Lower lobe of right lung (tissue), 2 donors: ENCODE measurements at regions not wholly inside any gene's neighbourhood (a gene's known extent, or its start where the extent isn't known, plus 50 kb on each side); places are given as distances from the start of the nearest gene placed in this dataset.

Experiments
- ATAC-seq, 2 donors: fragments of 200-7000 bp; cut with Tn5 transposase; one replicate each; pipeline ENCODE4 v1.9.1; 2020 to 2022; ENCODE audit warnings: mild to moderate bottlenecking in 2 of 2, moderate library complexity in 2 of 2
- DNase-seq: peaks from one replicate; pipeline ENCODE4 v3.0.0-alpha.2; 2020
- H3K27ac ChIP-seq: fragments of 200-600 bp; one replicate; pipeline ENCODE4 v1.8.0; 2022
- H3K27me3 ChIP-seq: fragments of 200-600 bp; one replicate; pipeline ENCODE4 v1.8.0; 2022; ENCODE audit warnings: low read depth
- H3K36me3 ChIP-seq: fragments of 200-600 bp; one replicate; pipeline ENCODE4 v1.8.0; 2022; ENCODE audit warnings: mild to moderate bottlenecking
- H3K4me1 ChIP-seq: fragments of 200-600 bp; one replicate; pipeline ENCODE4 v1.8.0; 2022
- H3K4me3 ChIP-seq: fragments of 200-600 bp; one replicate; pipeline ENCODE4 v1.8.0; 2022; ENCODE audit warnings: mild to moderate bottlenecking
- H3K9me3 ChIP-seq: fragments of 200-600 bp; one replicate; pipeline ENCODE4 v1.8.0; 2022
- intact Hi-C: fragments of 100-400 bp; cut with DNase I; formaldehyde crosslinking; loops from one replicate; pipeline ENCODE4 v1.11.0; 2022
- TF ChIP-seq, protein P1 (sequence below): fragments of 200-600 bp; IDR thresholded peaks from one replicate; pipeline ENCODE4 v1.8.0; 2022; ENCODE audit warnings: antibody characterized with exemption, mild to moderate bottlenecking
- donor health status: DM: no; HTN: yes; CAD: no; lungs with severe emphysema.

DNA sequence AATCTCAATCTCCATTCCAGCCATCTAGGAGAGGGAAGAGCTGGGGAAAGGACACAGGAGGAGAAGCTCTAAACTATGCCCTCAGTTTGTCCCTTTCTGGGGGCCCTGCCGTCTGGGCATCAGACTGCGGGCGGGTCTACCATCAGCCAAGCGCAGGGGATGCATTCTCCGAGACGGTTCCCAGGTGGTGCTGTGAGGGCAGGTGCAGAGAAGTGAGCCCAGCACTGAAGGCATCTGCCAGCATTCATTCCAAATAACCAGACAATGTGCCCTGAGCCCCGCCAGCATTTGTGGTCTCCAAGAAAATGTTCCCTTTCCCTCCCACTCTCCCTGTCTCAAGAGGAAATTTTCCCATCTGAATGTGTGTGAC is 265.7 kb downstream of the XXYLT1 start:
- ATAC-seq = no peak
- TF ChIP-seq, protein P1, sequence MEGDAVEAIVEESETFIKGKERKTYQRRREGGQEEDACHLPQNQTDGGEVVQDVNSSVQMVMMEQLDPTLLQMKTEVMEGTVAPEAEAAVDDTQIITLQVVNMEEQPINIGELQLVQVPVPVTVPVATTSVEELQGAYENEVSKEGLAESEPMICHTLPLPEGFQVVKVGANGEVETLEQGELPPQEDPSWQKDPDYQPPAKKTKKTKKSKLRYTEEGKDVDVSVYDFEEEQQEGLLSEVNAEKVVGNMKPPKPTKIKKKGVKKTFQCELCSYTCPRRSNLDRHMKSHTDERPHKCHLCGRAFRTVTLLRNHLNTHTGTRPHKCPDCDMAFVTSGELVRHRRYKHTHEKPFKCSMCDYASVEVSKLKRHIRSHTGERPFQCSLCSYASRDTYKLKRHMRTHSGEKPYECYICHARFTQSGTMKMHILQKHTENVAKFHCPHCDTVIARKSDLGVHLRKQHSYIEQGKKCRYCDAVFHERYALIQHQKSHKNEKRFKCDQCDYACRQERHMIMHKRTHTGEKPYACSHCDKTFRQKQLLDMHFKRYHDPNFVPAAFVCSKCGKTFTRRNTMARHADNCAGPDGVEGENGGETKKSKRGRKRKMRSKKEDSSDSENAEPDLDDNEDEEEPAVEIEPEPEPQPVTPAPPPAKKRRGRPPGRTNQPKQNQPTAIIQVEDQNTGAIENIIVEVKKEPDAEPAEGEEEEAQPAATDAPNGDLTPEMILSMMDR = no peak
- Histone ChIP-seq H3K9me3 (no peaks in the 10 kb centered on the region), H3K4me3 (no peak overlapping the region), H3K27ac (no peak overlapping the region), H3K4me1 (peaks cover 13% of the 10 kb centered on the region), H3K36me3 (no peaks in the 10 kb centered on the region), H3K27me3 (no peaks in the 10 kb centered on the region)
- DNase-seq = no peak
- intact Hi-C loops = no loop called here

DNA sequence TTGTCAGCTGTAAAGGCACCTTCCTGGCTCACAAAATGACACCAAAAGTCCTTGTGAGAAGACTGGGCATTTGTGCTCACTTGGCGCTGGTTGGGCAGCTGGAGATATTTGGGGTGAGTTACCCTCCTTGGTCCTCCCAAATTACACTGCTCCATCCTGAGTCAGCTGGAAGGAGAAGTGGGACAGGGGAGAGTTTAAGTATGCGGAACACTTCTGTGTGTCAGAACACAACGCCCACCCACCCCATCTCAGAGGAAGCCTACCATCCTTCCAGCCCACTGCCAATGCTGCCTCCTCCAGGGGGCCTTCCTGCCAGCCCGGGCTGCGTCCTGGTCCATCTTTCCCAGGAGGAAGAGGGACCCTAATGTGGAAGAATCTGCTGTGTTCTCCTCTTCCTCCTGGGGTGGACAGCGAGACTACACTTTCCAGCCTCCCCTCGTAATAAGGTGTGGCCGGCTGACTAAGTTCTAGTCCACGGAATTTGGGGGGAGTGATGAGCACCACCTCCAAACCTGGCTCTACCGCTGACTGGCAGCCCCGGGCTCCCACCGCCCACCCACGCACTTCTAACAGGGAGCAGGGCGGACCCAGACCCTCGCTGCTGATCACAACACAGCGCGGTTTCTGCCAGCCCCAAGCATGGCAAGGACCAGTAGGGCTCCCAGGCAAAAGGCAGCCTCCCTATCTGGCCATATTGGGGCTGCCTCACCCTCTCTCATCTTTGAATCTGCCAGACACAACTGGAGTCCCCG is 265.0 kb downstream of the XXYLT1 start:
- Histone ChIP-seq H3K36me3 (no peaks in the 10 kb centered on the region), H3K27me3 (no peaks in the 10 kb centered on the region), H3K9me3 (no peaks in the 10 kb centered on the region), H3K4me3 (no peak overlapping the region), H3K27ac (no peak overlapping the region), H3K4me1 (peaks cover 13% of the 10 kb centered on the region)
- intact Hi-C loops = no loop called here
- TF ChIP-seq, protein P1 = no peak
- ATAC-seq = no peak
- DNase-seq = no peak

DNA sequence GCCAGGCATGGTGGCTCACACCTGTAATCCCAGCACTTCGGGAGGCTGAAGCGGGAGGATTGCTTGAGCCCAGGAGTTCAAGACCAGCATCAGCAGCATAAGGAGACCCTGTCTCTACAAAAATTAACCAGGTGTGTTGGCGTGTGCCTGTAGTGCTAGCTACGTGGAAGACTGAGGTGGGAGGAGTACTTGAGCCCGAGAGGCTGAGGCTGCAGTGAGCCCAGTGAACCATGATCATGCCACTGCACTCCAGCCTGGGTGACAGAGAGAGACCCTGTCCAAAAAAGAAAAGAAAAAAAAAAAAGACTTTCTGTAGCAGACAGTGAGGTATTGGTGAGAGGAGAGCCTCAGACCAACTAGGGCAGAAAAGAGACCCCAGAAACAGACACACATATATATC is 263.8 kb downstream of the XXYLT1 start:
- H3K27ac ChIP-seq = no peak overlapping the region
- H3K27me3 ChIP-seq = no peaks in the 10 kb centered on the region
- H3K36me3 ChIP-seq = no peaks in the 10 kb centered on the region
- TF ChIP-seq, protein P1 = no peak
- no peak for ATAC-seq
- H3K4me3 ChIP-seq = no peak overlapping the region
- no peaks in the 10 kb centered on the region for H3K9me3 ChIP-seq
- intact Hi-C loops = no loop called here
- peaks cover 8% of the 10 kb centered on the region for H3K4me1 ChIP-seq
- no peak for DNase-seq

DNA sequence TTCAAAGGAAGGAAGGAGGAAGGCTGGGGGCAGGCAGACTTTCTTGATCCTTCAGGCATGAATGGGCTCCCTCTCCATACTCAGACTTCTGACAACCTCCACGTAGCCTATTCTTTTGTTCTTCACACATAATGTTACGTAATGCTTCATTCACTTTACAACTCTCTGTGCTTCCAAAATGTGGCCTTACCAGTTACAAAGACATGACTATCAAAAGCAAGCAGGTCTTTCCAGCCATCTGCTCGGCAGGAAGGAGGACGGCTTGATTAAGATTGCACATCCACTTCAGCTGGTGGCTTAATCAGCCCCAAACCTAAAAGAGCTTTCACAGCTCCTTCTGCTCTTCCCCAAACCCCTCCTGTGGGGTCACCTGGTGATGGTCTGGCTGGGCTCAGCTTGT is 263.2 kb downstream of the XXYLT1 start:
- Histone ChIP-seq H3K4me1 (peaks cover 2% of the 10 kb centered on the region), H3K27me3 (no peaks in the 10 kb centered on the region), H3K4me3 (no peak overlapping the region), H3K9me3 (no peaks in the 10 kb centered on the region), H3K36me3 (no peaks in the 10 kb centered on the region), H3K27ac (no peak overlapping the region)
- DNase-seq (no peak), ATAC-seq (no peak)
- intact Hi-C loops = no loop called here
- TF ChIP-seq, protein P1 = no peak

DNA sequence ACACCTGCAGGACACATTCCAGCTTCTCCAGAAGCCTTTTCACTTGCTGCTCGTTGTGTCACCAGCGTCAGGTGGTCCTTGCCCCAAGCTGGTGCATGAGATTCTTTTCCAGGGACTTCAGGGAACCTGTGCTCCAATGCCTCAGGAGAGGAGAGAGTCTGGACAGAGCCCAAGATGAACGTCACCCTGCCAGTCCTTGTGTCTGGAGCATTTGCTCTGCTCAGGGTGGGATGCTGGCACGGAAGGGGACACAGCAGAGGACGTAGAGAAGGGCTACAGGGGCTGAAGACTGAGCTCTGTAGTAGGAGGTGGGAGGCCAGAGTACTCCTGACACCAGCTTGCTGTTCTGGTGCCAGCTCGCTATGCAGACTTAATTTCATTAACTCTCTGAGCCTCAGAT is 262.1 kb downstream of the XXYLT1 start:
- no peak overlapping the region for H3K4me3 ChIP-seq
- intact Hi-C loops = no loop called here

More for the DNA sequence above, 262.1 kb downstream of the XXYLT1 start:
- no peak for DNase-seq
- Histone ChIP-seq H3K4me1 (no peaks in the 10 kb centered on the region), H3K9me3 (no peaks in the 10 kb centered on the region), H3K27me3 (no peaks in the 10 kb centered on the region), H3K27ac (no peak overlapping the region), H3K36me3 (no peaks in the 10 kb centered on the region)
- TF ChIP-seq, protein P1 = no peak
- ATAC-seq = no peak
